GM18909 (cell line): ENCODE measurements at regions not wholly inside any gene's neighbourhood (a gene's known extent, or its start where the extent isn't known, plus 50 kb on each side); places are given as distances from the start of the nearest gene placed in this dataset.

ENCODE experiments used
- ATAC-seq: cut with Tn5 transposase; IDR thresholded peaks from one replicate; pipeline ENCODE4 v1.9.1; 2021; ENCODE audit warnings: mild to moderate bottlenecking; ENCODE audit not compliant: unreplicated experiment, poor library complexity

GRCh38 chr16:86894029-86894567, 315.7 kb downstream of the FOXL1 start:
- ATAC-seq = no peak

DNA sequence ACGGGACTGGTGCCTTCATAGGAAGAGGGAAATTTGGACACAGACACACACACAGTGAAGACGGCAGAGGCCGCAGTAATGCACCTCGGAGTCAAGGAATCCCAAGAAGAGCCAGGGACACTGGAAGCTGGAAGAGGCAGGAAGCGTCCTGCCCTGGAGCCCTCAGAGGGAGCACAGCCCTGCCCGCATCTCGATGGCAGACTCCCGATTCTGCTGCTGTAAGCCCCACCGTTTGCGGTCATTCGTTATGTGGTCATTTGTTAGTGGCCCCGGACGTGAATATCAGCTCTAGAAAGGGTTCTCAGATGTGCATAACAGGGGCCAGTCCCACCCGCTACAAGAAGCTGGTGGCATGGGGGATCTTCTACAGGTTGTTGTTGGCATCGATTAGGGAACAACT, 316.6 kb downstream of the FOXL1 start:
- no peak for ATAC-seq

- ATAC-seq = no peak
Measured at GRCh38 chr16:86895606-86896005, 317.3 kb downstream of the FOXL1 start.

DNA sequence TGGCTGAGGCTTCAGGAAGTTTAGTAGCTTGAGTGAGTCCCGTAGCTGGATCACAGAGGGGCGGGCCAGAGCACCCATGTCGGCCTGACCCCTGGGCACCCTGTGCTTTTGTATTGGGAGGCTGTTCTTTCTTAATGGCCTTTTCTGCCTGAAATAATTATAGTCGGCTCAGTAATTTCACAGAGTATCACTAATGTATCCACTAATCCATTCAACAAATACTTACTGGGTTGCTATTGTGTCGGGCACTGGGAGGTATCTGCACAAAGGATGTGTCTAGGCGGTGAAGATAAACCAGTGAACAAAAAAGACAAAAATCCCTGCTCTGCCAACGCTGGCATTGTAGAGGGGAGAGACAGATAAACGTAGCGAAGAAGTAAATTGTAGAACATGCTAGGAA, 318.6 kb downstream of the FOXL1 start:
- no peak for ATAC-seq

- no peak for ATAC-seq
Measured at GRCh38 chr16:86897486-86897885, 319.1 kb downstream of the FOXL1 start.

DNA sequence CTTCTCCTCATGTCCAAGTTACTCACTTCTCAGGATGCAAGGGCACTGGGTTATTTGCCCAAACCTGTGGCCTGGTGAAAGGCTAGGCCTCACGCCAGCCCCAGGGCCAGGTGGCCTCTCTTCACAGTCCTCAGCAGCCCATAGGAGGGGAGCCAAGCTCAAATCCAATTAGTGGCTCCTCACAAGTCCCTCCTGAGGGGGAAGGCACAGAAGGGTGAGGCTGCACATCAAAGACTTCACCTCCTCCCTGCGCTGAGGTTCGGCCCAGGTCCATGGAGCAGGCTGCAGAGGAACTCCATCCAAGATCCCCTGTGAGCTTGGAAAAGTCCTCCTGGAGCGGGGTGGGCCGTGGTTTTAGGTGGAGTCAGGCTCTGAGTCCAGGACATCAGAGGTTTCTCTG, 320.0 kb downstream of the FOXL1 start:
- no peak for ATAC-seq

- no peak for ATAC-seq
Measured at GRCh38 chr16:86899151-86899550, 320.8 kb downstream of the FOXL1 start.

DNA sequence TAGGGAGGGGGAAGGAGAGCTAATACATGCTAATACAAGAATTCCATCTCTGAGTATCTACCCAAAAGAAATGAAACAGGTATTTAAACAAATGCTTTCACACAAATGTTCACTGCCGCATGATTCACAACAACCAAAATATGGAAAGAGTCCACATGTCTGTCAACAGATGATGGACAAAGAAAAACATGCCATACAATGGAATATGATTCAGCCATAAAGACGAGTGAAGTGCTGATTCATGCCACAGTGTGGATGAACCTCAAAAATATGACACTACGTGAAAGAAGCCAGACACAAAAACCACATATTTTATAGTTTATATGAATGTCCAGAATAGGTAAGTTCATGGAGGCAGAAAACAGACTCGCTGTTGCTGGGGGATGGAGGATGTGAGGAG, 321.4 kb downstream of the FOXL1 start:
- ATAC-seq = no peak

- no peak for ATAC-seq
Measured at GRCh38 chr16:86901483-86901882, 323.1 kb downstream of the FOXL1 start.

DNA sequence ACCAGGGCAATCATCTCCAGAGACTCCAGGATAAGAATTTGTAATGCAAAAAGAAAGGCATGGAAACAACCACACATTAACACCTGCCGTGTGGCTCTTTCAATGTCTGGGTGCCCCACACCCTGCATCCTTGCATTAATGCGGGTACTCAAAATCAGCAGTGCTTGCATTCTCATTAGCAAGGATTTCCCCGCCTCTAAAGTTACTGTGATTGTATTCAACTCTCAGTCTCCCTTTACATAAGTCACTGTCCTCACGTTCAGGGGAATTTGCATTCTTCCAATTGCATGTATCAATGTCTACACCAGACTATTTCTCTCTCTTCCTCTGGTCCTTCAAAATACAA, 324.3 kb downstream of the FOXL1 start:
- ATAC-seq = no peak

DNA sequence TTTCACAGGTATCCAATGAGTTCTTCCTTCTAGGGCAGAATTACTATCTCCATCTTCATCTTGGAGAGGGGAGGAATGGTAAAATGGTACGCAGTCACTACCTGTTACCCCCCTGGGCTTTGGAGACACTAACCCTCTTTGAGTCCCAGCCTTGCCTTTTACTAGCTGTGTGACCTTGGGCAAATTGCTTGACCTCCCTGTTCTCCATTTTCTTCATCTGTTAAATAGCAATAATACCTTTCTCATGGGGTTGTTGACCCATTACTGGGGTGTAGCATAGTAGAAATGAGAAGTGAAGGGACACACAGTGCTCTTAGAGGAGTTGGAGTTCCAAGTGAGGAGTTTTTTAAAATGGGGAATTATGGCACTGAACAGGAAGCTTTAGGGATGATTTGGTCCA, 324.7 kb downstream of the FOXL1 start:
- no peak for ATAC-seq

DNA sequence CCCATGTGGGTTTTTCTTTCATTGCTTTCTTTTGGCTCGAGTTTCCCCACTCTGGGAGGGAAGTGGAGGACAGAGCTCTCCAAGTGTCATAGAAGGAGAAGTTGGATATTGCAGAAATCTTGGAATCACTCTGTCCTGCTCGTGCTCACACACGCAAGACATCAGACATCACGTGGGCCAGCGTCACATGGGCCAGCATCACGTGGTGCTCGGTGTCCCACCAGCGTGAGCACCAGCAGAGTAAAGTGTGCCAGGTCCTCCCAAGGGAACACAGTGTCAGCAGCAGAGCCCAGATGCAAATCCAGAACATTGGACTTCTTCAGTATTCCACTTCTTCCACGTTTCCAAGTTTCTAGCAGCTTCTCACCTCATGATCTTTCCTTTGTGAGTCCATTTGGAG, 327.0 kb downstream of the FOXL1 start:
- ATAC-seq = no peak

DNA sequence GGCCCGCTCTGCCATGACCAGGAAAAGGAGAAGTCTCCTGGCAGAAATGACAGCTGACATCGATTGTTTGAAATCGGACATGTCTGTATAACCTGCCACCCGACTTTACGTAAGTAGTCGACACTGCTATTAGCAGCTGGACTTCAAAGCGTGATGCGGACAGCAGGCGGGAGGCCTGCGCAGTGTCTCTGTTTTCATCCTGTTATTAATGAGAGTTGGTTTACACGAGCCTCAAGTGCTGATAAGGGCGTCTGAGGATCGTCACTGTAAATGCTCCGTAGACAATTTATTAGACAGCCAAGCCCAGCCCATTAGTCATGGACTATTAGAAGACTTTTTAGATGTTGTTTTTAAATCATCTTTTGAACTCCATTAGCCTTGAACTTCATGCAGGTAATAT, 328.3 kb downstream of the FOXL1 start:
- ATAC-seq = no peak

GRCh38 chr16:86909359-86910160, 331.2 kb downstream of the FOXL1 start:
- no peak for ATAC-seq

DNA sequence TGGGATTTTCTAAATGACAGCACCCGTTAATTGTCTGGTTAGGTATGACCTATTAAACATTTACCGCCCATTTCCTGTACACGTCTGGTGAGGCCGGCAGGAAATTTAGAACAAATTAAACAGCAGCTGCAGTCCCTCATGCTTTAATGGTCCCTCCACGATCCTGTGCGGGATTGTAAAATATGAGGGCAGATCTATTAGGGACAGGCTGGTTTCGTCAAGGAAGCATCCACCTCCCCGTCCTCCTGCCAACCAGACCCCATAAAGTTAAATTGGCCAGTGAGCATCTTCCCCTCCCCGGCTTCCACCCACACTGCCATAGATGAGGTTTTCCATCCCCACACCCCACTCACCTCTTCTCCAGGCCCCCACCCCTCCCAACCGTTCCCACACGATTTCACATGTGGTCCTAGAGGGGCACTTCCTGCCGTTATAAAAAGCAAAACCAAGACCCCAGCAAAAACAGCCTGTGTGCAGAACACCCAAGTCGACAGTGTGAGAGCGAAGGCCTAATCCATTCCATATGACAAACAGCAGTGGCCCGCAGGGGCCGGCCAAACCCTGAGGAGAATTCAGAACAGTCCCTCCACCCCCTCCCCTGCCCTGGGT, 331.9 kb downstream of the FOXL1 start:
- ATAC-seq = no peak

- ATAC-seq = no peak
Measured at GRCh38 chr16:86911437-86911958, 333.1 kb downstream of the FOXL1 start.

- ATAC-seq = no peak
Measured at GRCh38 chr16:86913886-86914285, 335.5 kb downstream of the FOXL1 start.

GRCh38 chr16:86914876-86915717, 336.7 kb downstream of the FOXL1 start:
- no peak for ATAC-seq

DNA sequence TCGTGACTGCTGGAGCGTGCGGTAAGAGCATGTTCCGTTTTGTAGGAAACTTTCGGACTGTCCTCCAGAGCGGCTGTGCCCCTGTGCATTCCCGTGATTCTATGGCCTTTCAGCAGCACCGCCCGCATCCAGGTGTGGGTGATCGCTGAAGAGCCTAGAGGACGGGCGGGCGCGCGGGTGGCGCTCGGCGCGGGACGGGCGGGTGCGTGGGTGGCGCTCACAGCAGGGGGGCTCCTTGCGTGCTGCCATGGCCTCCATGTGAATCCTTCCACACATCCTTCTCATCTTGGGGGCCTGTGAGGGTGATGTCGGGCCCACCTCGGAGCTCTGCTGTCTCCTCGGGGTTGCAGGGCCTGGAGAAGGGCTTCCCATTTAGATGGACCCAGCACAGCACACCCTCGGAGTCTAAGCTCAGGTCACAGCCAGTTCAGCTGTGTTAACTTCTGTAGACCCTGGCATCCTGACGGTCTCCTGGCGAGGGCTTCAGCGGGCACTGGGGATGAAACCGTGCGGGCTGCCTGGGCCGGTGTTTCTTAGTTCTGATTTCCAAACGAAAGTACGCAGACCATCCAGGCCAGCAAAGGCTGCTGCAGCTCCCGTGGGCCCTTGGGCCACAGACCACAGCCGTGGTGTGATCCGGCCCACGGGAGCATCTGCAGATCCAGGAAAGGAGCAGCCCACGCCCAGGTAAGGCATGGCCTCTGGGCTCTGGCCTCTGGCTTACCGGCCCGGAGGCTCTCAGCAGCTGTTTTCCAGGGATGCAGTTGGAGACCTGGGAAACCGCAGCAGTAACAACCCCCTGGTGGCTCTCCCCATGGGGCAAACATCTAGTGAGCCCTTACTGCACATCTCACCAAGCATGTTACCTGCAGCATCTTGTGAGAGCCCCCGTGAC, 339.4 kb downstream of the FOXL1 start:
- ATAC-seq = no peak

DNA sequence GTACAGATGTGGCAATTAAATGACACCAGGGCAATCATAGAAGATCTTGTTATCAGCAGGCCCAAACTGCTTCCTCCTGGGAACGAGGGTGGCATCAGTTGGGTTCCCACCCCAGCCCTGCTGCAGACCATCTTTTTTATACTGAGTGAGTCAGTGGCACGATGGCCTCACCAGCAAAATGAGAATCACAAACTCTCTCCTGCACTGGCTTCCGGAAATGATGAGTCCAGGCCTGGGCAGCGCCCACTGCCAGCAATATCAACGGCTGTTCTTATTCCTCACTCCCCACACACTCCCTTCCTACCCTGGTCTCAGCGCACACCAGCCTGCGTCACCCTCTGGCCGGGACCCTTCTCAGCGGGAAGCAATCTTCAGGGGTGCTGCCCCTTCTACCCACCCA, 340.3 kb downstream of the FOXL1 start:
- ATAC-seq = no peak
